H9 (cell line): ENCODE measurements at regions not wholly inside any gene's neighbourhood (a gene's known extent, or its start where the extent isn't known, plus 50 kb on each side); places are given as distances from the start of the nearest gene placed in this dataset.

ENCODE experiments used
- DNase-seq: peaks from one replicate; pipeline ENCODE4 v3.0.0-alpha.2; 2017
- H2AFZ ChIP-seq: one replicate; pipeline ENCODE4 v1.6.1; 2013; ENCODE audit warnings: mild to moderate bottlenecking, low read length, control low read depth, moderate library complexity
- H2AK5ac ChIP-seq: 2 replicates; pipeline ENCODE4 v1.6.1; 2013; ENCODE audit warnings: low read length, control low read depth, mixed read lengths; ENCODE audit not compliant: insufficient read length
- H2BK120ac ChIP-seq: one replicate; pipeline ENCODE4 v1.6.1; 2013; ENCODE audit warnings: low read depth, mild to moderate bottlenecking, low read length, control low read depth, inconsistent platforms; ENCODE audit not compliant: poor library complexity, severe bottlenecking
- H2BK12ac ChIP-seq: 2 replicates; pipeline ENCODE4 v1.6.1; 2013; ENCODE audit warnings: low read length, control low read depth, mixed read lengths, low read depth; ENCODE audit not compliant: insufficient read length
- H2BK15ac ChIP-seq: 2 replicates; pipeline ENCODE4 v1.6.1; 2013; ENCODE audit warnings: low read depth, low read length, control low read depth
- H2BK20ac ChIP-seq: one replicate; pipeline ENCODE4 v1.6.1; 2013; ENCODE audit warnings: low read depth, mild to moderate bottlenecking, low read length, control low read depth, inconsistent platforms; ENCODE audit not compliant: poor library complexity, severe bottlenecking
- H2BK5ac ChIP-seq: 2 replicates; pipeline ENCODE4 v1.6.1; 2013; ENCODE audit warnings: low read length, control low read depth, mixed read lengths; ENCODE audit not compliant: insufficient read length
- H3K14ac ChIP-seq: 2 replicates; pipeline ENCODE4 v1.6.1; 2013; ENCODE audit warnings: low read length, control low read depth; ENCODE audit not compliant: insufficient read depth
- H3K18ac ChIP-seq: 2 replicates; pipeline ENCODE4 v1.6.1; 2013; ENCODE audit warnings: low read depth, mild to moderate bottlenecking, mixed read lengths, low read length, control low read depth; ENCODE audit not compliant: insufficient read length
- H3K23ac ChIP-seq: 2 replicates; pipeline ENCODE4 v1.6.1; 2013; ENCODE audit warnings: low read length, control low read depth, mixed read lengths, low read depth; ENCODE audit not compliant: insufficient read length
- H3K23me2 ChIP-seq: 2 replicates; pipeline ENCODE4 v1.6.1; 2013; ENCODE audit warnings: low read depth, mild to moderate bottlenecking, mixed read lengths, low read length, control low read depth; ENCODE audit not compliant: insufficient read length, poor library complexity, severe bottlenecking
- H3K27ac ChIP-seq: 2 replicates; pipeline ENCODE4 v1.5.1; 2013; ENCODE audit warnings: low read length, control low read depth, mixed read lengths, low read depth; ENCODE audit not compliant: insufficient read length
- H3K27me3 ChIP-seq: 2 replicates; pipeline ENCODE4 v1.6.1; 2013; ENCODE audit warnings: low read length, control low read depth, inconsistent platforms; ENCODE audit not compliant: insufficient read depth
- H3K4ac ChIP-seq: 2 replicates; pipeline ENCODE4 v1.6.1; 2013; ENCODE audit warnings: low read depth, mild to moderate bottlenecking, control low read depth, inconsistent platforms, low read length, moderate library complexity
- H3K4me1 ChIP-seq: 2 replicates; pipeline ENCODE4 v1.6.1; 2013; ENCODE audit warnings: low read length, control low read depth, inconsistent platforms; ENCODE audit not compliant: insufficient read depth
- H3K4me2 ChIP-seq: 2 replicates; pipeline ENCODE4 v1.6.1; 2013; ENCODE audit warnings: low read length, control low read depth, mixed read lengths; ENCODE audit not compliant: insufficient read length, insufficient read depth
- H3K56ac ChIP-seq: 2 replicates; pipeline ENCODE4 v1.6.1; 2013; ENCODE audit warnings: low read depth, mild to moderate bottlenecking, mixed read lengths, low read length, control low read depth; ENCODE audit not compliant: insufficient read length
- H3K79me1 ChIP-seq: 2 replicates; pipeline ENCODE4 v1.6.1; 2013; ENCODE audit warnings: low read depth, mild to moderate bottlenecking, moderate library complexity, low read length, control low read depth, inconsistent platforms; ENCODE audit not compliant: insufficient read depth, poor library complexity, severe bottlenecking
- H3K79me2 ChIP-seq: 2 replicates; pipeline ENCODE4 v1.6.1; 2013; ENCODE audit warnings: low read length, control low read depth, inconsistent platforms; ENCODE audit not compliant: insufficient read depth
- H3K9ac ChIP-seq: 2 replicates; pipeline ENCODE4 v1.6.1; 2013; ENCODE audit warnings: low read length, control low read depth, mixed read lengths; ENCODE audit not compliant: insufficient read length; ENCODE audit errors: extremely low read depth
- H3K9me3 ChIP-seq: one replicate; pipeline ENCODE4 v1.6.1; 2013; ENCODE audit warnings: low read depth, low read length, inconsistent platforms; ENCODE audit not compliant: control insufficient read depth
- H3T11ph ChIP-seq: one replicate; pipeline ENCODE4 v1.6.1; 2013; ENCODE audit warnings: mild to moderate bottlenecking, low read length, control low read depth, inconsistent platforms
- H4K20me1 ChIP-seq: one replicate; pipeline ENCODE4 v1.6.1; 2013; ENCODE audit not compliant: control insufficient read depth, insufficient read length, insufficient read depth
- H4K5ac ChIP-seq: 2 replicates; pipeline ENCODE4 v1.6.1; 2013; ENCODE audit warnings: low read depth, mild to moderate bottlenecking, mixed read lengths, low read length, control low read depth; ENCODE audit not compliant: insufficient read length
- H4K8ac ChIP-seq: replicated peaks from 2 replicates; pipeline ENCODE4 v1.6.1; 2013; ENCODE audit warnings: low read length, control low read depth, mixed read lengths, low read depth; ENCODE audit not compliant: insufficient read length
- H4K91ac ChIP-seq: 2 replicates; pipeline ENCODE4 v1.6.1; 2013; ENCODE audit warnings: low read depth, mild to moderate bottlenecking, moderate library complexity, mixed read lengths, low read length, control low read depth; ENCODE audit not compliant: insufficient read length
- H3K27ac Mint-ChIP-seq, 3 experiments: 2 replicates in 2 of 3; 3 replicates in 1 of 3; pipeline ENCODE4 v1.8.0; 2020 to 2021; ENCODE audit warnings: mixed read lengths in 3 of 3, mild to moderate bottlenecking in 1 of 3, moderate library complexity in 1 of 3
- H3K27me3 Mint-ChIP-seq: 2 replicates; pipeline ENCODE4 v1.8.0; 2021; ENCODE audit warnings: low read depth, mild to moderate bottlenecking, moderate library complexity, mixed read lengths
- H3K36me3 Mint-ChIP-seq, 3 experiments: 2 replicates in 2 of 3; 3 replicates in 1 of 3; pipeline ENCODE4 v1.8.0; 2020 to 2021; ENCODE audit warnings: low read depth in 3 of 3, mixed read lengths in 3 of 3; ENCODE audit not compliant: insufficient read depth in 1 of 3
- H3K4me1 Mint-ChIP-seq, 2 experiments: 2 replicates each; pipeline ENCODE4 v1.8.0; 2020; ENCODE audit warnings: mixed read lengths in 2 of 2
- H3K4me3 Mint-ChIP-seq, 2 experiments: 2 replicates in 1 of 2; 3 replicates in 1 of 2; pipeline ENCODE4 v1.8.0; 2020 to 2021; ENCODE audit warnings: mild to moderate bottlenecking in 2 of 2, mixed read lengths in 2 of 2, moderate library complexity in 1 of 2
- H3K9me3 Mint-ChIP-seq, 2 experiments: 2 replicates in 1 of 2; 3 replicates in 1 of 2; pipeline ENCODE4 v1.8.0; 2020; ENCODE audit warnings: mild to moderate bottlenecking in 2 of 2, mixed read lengths in 2 of 2, moderate library complexity in 1 of 2
- whole genome bisulfite sequencing: extraction: QIAGEN DNeasy Blood & Tissue Kit; methylation state at CpG from one replicate; pipeline ENCODE4 v1.1.7; 2013; ENCODE audit warnings: missing lambda C conversion rate, low lambda C conversion rate, mixed read lengths; ENCODE audit not compliant: insufficient read length; ENCODE audit errors: extremely low coverage; 5-methylcytosine and 5-hydroxymethylcytosine counted together
- TF ChIP-seq, protein P1 (sequence below): fragments of 200-600 bp; sonication (generic); conservative IDR thresholded peaks from 3 replicates; pipeline ENCODE4 v1.8.0; 2021; ENCODE audit warnings: antibody characterized with exemption, mild to moderate bottlenecking

DNA sequence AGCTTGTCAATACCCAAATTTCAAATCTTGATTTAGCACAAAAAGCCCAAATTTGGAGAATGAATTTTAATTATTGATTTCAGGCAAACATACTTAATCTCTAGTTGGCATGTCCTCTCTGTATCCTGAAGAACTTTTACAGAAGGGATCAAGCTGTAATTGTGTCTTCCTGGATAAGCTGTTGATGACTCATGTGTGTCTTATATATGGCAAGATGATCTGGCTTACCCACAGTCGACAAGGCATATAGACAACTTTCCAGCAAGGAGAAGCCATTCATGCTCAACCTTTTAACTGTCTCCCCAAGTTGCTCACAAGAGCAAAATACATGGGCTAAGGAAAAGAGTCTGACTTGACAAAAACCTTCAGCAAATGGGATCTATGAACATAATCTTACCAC, 112.5 kb upstream of the SLCO6A1 start:
- Histone ChIP-seq H3K23ac (no peak overlapping the region), H2AK5ac (no peak overlapping the region), H2BK20ac (no peak overlapping the region), H3T11ph (no peak overlapping the region), H3K79me1 (no peaks in the 10 kb centered on the region), H3K23me2 (no peaks in the 10 kb centered on the region), H2BK15ac (no peak overlapping the region), H4K5ac (no peak overlapping the region), H4K20me1 (no peaks in the 10 kb centered on the region), H3K79me2 (no peaks in the 10 kb centered on the region), H3K4ac (no peak overlapping the region), H4K8ac (no peak overlapping the region), H4K91ac (no peak overlapping the region), H2BK120ac (no peak overlapping the region), H3K18ac (no peak overlapping the region), H3K27ac (no peak overlapping the region), H3K27me3 (no peaks in the 10 kb centered on the region), H3K14ac (no peak overlapping the region), H3K56ac (no peak overlapping the region), H3K4me1 (no peaks in the 10 kb centered on the region), H2BK5ac (no peak overlapping the region), H2AFZ (no peak overlapping the region), H3K4me2 (no peak overlapping the region), H3K9me3 (no peaks in the 10 kb centered on the region), H2BK12ac (no peak overlapping the region), H3K9ac (no peak overlapping the region)
- Mint-ChIP-seq H3K27ac (no peak overlapping the region), H3K36me3 (peaks cover 0 to 6% (median 0%) of the 10 kb centered on the region in 3 experiments; a peak in 2 of 7 replicates), H3K27me3 (no peaks in the 10 kb centered on the region), H3K9me3 (no peaks in the 10 kb centered on the region), H3K4me1 (no peaks in the 10 kb centered on the region), H3K4me3 (no peak overlapping the region)
- DNase-seq, result no peak
- WGBS, result no CpG with 5 or more reads among the region's 1 CpG
- TF ChIP-seq, protein P1, sequence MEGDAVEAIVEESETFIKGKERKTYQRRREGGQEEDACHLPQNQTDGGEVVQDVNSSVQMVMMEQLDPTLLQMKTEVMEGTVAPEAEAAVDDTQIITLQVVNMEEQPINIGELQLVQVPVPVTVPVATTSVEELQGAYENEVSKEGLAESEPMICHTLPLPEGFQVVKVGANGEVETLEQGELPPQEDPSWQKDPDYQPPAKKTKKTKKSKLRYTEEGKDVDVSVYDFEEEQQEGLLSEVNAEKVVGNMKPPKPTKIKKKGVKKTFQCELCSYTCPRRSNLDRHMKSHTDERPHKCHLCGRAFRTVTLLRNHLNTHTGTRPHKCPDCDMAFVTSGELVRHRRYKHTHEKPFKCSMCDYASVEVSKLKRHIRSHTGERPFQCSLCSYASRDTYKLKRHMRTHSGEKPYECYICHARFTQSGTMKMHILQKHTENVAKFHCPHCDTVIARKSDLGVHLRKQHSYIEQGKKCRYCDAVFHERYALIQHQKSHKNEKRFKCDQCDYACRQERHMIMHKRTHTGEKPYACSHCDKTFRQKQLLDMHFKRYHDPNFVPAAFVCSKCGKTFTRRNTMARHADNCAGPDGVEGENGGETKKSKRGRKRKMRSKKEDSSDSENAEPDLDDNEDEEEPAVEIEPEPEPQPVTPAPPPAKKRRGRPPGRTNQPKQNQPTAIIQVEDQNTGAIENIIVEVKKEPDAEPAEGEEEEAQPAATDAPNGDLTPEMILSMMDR, result no peak
